GM23248 (cell line): ENCODE measurements at regions not wholly inside any gene's neighbourhood (a gene's known extent, or its start where the extent isn't known, plus 50 kb on each side); places are given as distances from the start of the nearest gene placed in this dataset.

Experiments used
- DNase-seq: peaks from one replicate; pipeline ENCODE4 v3.0.0-alpha.2; 2015
- H2AFZ ChIP-seq: fragments of 200-600 bp; sonication (generic); 2 replicates; pipeline ENCODE4 v1.6.1; 2016; ENCODE audit warnings: antibody characterized with exemption
- H3F3A ChIP-seq: fragments of 200-600 bp; sonication (generic); 2 replicates; pipeline ENCODE4 v1.6.1; 2016; ENCODE audit warnings: mild to moderate bottlenecking, antibody characterized with exemption, mixed run types; ENCODE audit not compliant: insufficient read depth
- H3K27ac ChIP-seq: fragments of 200-600 bp; sonication (generic); 2 replicates; pipeline ENCODE4 v1.5.1; 2016; ENCODE audit warnings: mild to moderate bottlenecking
- H3K27me3 ChIP-seq: fragments of 200-600 bp; sonication (generic); replicated peaks from 2 replicates; pipeline ENCODE4 v1.6.1; 2016; ENCODE audit warnings: mild to moderate bottlenecking; ENCODE audit not compliant: insufficient read depth
- H3K36me3 ChIP-seq: fragments of 200-600 bp; sonication (generic); 2 replicates; pipeline ENCODE4 v1.6.1; 2016; ENCODE audit warnings: low read depth, mild to moderate bottlenecking
- H3K4me1 ChIP-seq: fragments of 200-600 bp; sonication (generic); 2 replicates; pipeline ENCODE4 v1.6.1; 2016; ENCODE audit warnings: mild to moderate bottlenecking; ENCODE audit not compliant: insufficient read depth
- H3K4me2 ChIP-seq: fragments of 200-600 bp; sonication (generic); one replicate; pipeline ENCODE4 v1.6.1; 2016; ENCODE audit warnings: mild to moderate bottlenecking; ENCODE audit not compliant: unreplicated experiment
- H3K4me3 ChIP-seq: fragments of 200-600 bp; sonication (generic); 2 replicates; pipeline ENCODE4 v1.5.1; 2016; ENCODE audit warnings: mild to moderate bottlenecking
- H3K79me2 ChIP-seq: fragments of 200-600 bp; sonication (generic); 2 replicates; pipeline ENCODE4 v1.6.1; 2016; ENCODE audit warnings: mild to moderate bottlenecking; ENCODE audit not compliant: insufficient read depth
- H3K9ac ChIP-seq: fragments of 200-600 bp; sonication (generic); 2 replicates; pipeline ENCODE4 v1.6.1; 2016; ENCODE audit warnings: mild to moderate bottlenecking
- H3K9me2 ChIP-seq: fragments of 200-600 bp; sonication (generic); 2 replicates; pipeline ENCODE4 v1.6.1; 2016; ENCODE audit warnings: mixed run types, mild to moderate bottlenecking, moderate library complexity; ENCODE audit not compliant: insufficient read depth
- H3K9me3 ChIP-seq: fragments of 200-600 bp; sonication (generic); one replicate; pipeline ENCODE4 v1.6.1; 2017; ENCODE audit warnings: low read depth
- H4K20me1 ChIP-seq: fragments of 200-600 bp; sonication (generic); 2 replicates; pipeline ENCODE4 v1.6.0; 2016; ENCODE audit not compliant: insufficient read depth
- EZH2 ChIP-seq: fragments of 200-600 bp; sonication (generic); IDR thresholded peaks from 2 replicates; pipeline ENCODE4 v1.6.1; 2018; ENCODE audit warnings: antibody characterized with exemption, mild to moderate bottlenecking; ENCODE audit not compliant: insufficient read depth, poor library complexity, severe bottlenecking
- EZH2phosphoT487 ChIP-seq: fragments of 200-600 bp; sonication (generic); IDR thresholded peaks from 2 replicates; pipeline ENCODE4 v1.6.1; 2018; ENCODE audit warnings: antibody characterized with exemption, moderate library complexity, mild to moderate bottlenecking, low read depth; ENCODE audit not compliant: insufficient read depth
- WGBS, 2 experiments: methylation state at CpG; one replicate each; pipeline ENCODE4 v1.1.6; 2015 to 2017; ENCODE audit warnings: low lambda C conversion rate in 2 of 2, low coverage in 1 of 2; ENCODE audit errors: missing lambda C conversion rate in 2 of 2; 5-methylcytosine and 5-hydroxymethylcytosine counted together
- in situ Hi-C: fragments of 300-500 bp; cut with MboI; formaldehyde crosslinking; loops from 2 replicates; pipeline ENCODE4 v1.15.0; 2020

DNA sequence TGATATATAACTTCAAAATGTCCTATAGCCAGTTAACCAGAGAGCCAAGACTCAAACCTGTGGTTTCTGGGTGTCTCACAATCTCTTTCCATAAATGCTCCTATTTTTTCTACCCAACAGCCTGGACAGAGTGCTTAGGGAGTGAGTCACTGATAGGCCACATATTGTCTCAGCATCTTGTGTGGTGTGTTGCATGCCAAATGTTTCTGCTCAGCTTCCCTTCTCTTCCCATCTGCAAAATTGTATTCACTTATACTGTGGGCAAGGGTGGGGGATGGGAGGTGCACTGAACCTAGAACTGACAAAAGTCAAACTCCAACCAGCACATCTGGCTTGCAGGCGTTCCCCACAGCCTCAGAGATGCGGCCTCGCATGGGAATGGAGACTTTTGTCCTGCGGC is 123.3 kb downstream of the KCNA5 start:
- Histone ChIP-seq H3K9me3 (no peaks in the 10 kb centered on the region), H3K4me1 (peaks cover 33% of the 10 kb centered on the region), H3K9me2 (no peaks in the 10 kb centered on the region), H3K4me2 (peak overlapping the region; percentile 73), H3K79me2 (no peaks in the 10 kb centered on the region), H3K27me3 (no peaks in the 10 kb centered on the region), H3K4me3 (0 out of 2 replicates have a peak overlapping the region, but pooled peaks have one; percentile 22), H3K27ac (peak overlapping the region; percentile 43; the same call in 1 of the 2 replicates), H3F3A (peaks cover 11% of the 10 kb centered on the region; the same call in 1 of the 2 replicates), H2AFZ (no peak overlapping the region), H4K20me1 (no peaks in the 10 kb centered on the region), H3K9ac (no peak overlapping the region), H3K36me3 (no peaks in the 10 kb centered on the region)
- TF ChIP-seq EZH2 (no peak), EZH2phosphoT487 (no peak)
- 0 to 4% methylated on average over 4 of the region's 4 CpGs for WGBS, 2 experiments
- peak; percentile 88 for DNase-seq
- in situ Hi-C loops: loop anchor here (25.0 kb wide), 1 partner anchor 105 kb away; no protein-coding TSS in a partner anchor

GRCh38 chr12:5168148-5168547 is 124.5 kb downstream of the KCNA5 start:
- no peak overlapping the region for H3K9ac ChIP-seq
- no peaks in the 10 kb centered on the region for H3K9me3 ChIP-seq
- H3F3A ChIP-seq: peaks cover 11% of the 10 kb centered on the region; the same call in 1 of the 2 replicates
- H3K36me3 ChIP-seq: no peaks in the 10 kb centered on the region
- no peaks in the 10 kb centered on the region for H3K79me2 ChIP-seq
- TF ChIP-seq EZH2: no peak
- no peak for TF ChIP-seq EZH2phosphoT487
- H3K4me2 ChIP-seq: no peak overlapping the region
- no peak overlapping the region for H3K27ac ChIP-seq
- H4K20me1 ChIP-seq: no peaks in the 10 kb centered on the region
- H3K27me3 ChIP-seq: no peaks in the 10 kb centered on the region
- DNase-seq: no peak
- H3K4me3 ChIP-seq: no peak overlapping the region
- 98 to 99% methylated on average over 5 of the region's 5 CpGs for WGBS, 2 experiments
- in situ Hi-C loops: loop anchor here (25.0 kb wide), 1 partner anchor 106 kb away; no protein-coding TSS in a partner anchor
- no peak overlapping the region for H2AFZ ChIP-seq
- no peaks in the 10 kb centered on the region for H3K9me2 ChIP-seq
- H3K4me1 ChIP-seq: peaks cover 33% of the 10 kb centered on the region

GRCh38 chr12:5170844-5171243 is 127.2 kb downstream of the KCNA5 start:
- no peaks in the 10 kb centered on the region for H3K36me3 ChIP-seq
- no peak for TF ChIP-seq EZH2
- H3K9ac ChIP-seq: no peak overlapping the region

DNA sequence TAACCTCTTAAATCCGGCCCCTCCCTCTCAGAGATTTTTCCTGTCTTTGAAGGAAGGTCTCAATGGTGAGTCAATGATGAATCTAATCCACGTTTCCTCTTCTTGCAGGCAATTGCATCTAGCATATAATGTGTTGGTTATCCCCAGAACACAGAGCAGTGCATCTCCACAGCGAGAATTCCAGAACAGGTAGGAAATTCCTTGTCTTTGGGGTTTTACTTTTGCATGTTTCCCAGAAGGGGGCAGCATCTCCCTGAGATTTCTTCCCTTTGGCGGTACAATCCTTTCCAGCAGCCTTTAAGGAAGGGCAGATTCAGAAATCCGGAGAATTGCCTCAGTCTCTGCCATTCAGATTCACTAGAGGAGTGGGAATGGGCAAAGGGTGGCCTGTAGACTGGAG is 128.0 kb downstream of the KCNA5 start:
- peak overlapping the region; percentile 20 for H3K4me2 ChIP-seq
- peak; percentile 67 for DNase-seq
- H3K27ac ChIP-seq: no peak overlapping the region
- 22 to 24% methylated on average over 5 of the region's 5 CpGs for WGBS, 2 experiments
- no peak overlapping the region for H3K4me3 ChIP-seq
- H3K9me2 ChIP-seq: no peaks in the 10 kb centered on the region
- H3K79me2 ChIP-seq: no peaks in the 10 kb centered on the region
- H2AFZ ChIP-seq: peak overlapping the region; percentile 31; the same call in 1 of the 2 replicates
- H3K27me3 ChIP-seq: no peaks in the 10 kb centered on the region
- H3K36me3 ChIP-seq: no peaks in the 10 kb centered on the region
- no peaks in the 10 kb centered on the region for H3K9me3 ChIP-seq
- peaks cover 2% of the 10 kb centered on the region; the same call in 1 of the 2 replicates for H3F3A ChIP-seq
- no peak for TF ChIP-seq EZH2phosphoT487
- TF ChIP-seq EZH2: no peak
- no peak overlapping the region for H3K9ac ChIP-seq
- in situ Hi-C loops: loop anchor here (25.0 kb wide), 1 partner anchor 109 kb away; no protein-coding TSS in a partner anchor
- no peaks in the 10 kb centered on the region for H4K20me1 ChIP-seq
- H3K4me1 ChIP-seq: peaks cover 11% of the 10 kb centered on the region

More at GRCh38 chr12:5170844-5171243, 127.2 kb downstream of the KCNA5 start:
- Histone ChIP-seq H3K9me3 (no peaks in the 10 kb centered on the region), H4K20me1 (no peaks in the 10 kb centered on the region), H3K4me3 (no peak overlapping the region), H3K79me2 (no peaks in the 10 kb centered on the region), H3K27me3 (no peaks in the 10 kb centered on the region), H3K9me2 (no peaks in the 10 kb centered on the region), H3F3A (peaks cover 10% of the 10 kb centered on the region; the same call in 1 of the 2 replicates), H3K4me1 (peaks cover 19% of the 10 kb centered on the region), H2AFZ (no peak overlapping the region), H3K4me2 (no peak overlapping the region), H3K27ac (no peak overlapping the region)
- no peak for DNase-seq
- in situ Hi-C loops: loop anchor here (25.0 kb wide), 1 partner anchor 109 kb away; no protein-coding TSS in a partner anchor
- 82 to 86% methylated on average over 5 of the region's 5 CpGs for WGBS, 2 experiments
